ENCODE measurements at regions not wholly inside any gene's neighbourhood (a gene's known extent, or its start where the extent isn't known, plus 50 kb on each side); places are given as distances from the start of the nearest gene placed in this dataset.

GRCh38 chr16:60932600-60932999 lies 1103.6 kb downstream of the CDH8 start:
- intact Hi-C loops (cut with DNase I), result no loop called here
- Histone ChIP-seq H3K36me3 (no peaks in the 10 kb centered on the region), H3K27me3 (no peaks in the 10 kb centered on the region), H3K4me3 (no peak overlapping the region), H3K9me3 (no peaks in the 10 kb centered on the region), H3K4me1 (ENCODE audit: insufficient read depth) (no peaks in the 10 kb centered on the region), H3K27ac (no peak overlapping the region)
- WGBS, 3 donors, result 80 to 89% (median 83%) methylated on average over 3 of the region's 3 CpGs
- no peak for DNase-seq
- TF ChIP-seq EP300 (IDR thresholded peaks at IDR 0.05) (no peak), CTCF (IDR thresholded peaks at IDR 0.05) (no peak), POLR2A (IDR thresholded peaks at IDR 0.05) (no peak)

- intact Hi-C loops (cut with DNase I), result no loop called here
- Histone ChIP-seq H3K4me1 (ENCODE audit: insufficient read depth) (no peaks in the 10 kb centered on the region), H3K27ac (no peak overlapping the region), H3K36me3 (no peaks in the 10 kb centered on the region), H3K27me3 (no peaks in the 10 kb centered on the region), H3K9me3 (no peaks in the 10 kb centered on the region), H3K4me3 (no peak overlapping the region)
- WGBS, 3 donors, result 74 to 78% (median 74%) methylated on average over 5 of the region's 5 CpGs
- TF ChIP-seq EP300 (IDR thresholded peaks at IDR 0.05) (no peak), CTCF (IDR thresholded peaks at IDR 0.05) (no peak), POLR2A (IDR thresholded peaks at IDR 0.05) (no peak)
- no peak for DNase-seq
Measured at GRCh38 chr16:60930291-60930690, 1105.9 kb downstream of the CDH8 start.

GRCh38 chr16:60922920-60923319 lies 1113.3 kb downstream of the CDH8 start:
- DNase-seq, result no peak
- WGBS, 3 donors, result 84 to 88% (median 85%) methylated on average over 2 of the region's 2 CpGs
- Histone ChIP-seq H3K4me3 (no peak overlapping the region), H3K36me3 (no peaks in the 10 kb centered on the region), H3K27ac (no peak overlapping the region), H3K27me3 (no peaks in the 10 kb centered on the region), H3K9me3 (no peaks in the 10 kb centered on the region), H3K4me1 (ENCODE audit: insufficient read depth) (no peaks in the 10 kb centered on the region)
- intact Hi-C loops (cut with DNase I), result no loop called here
- TF ChIP-seq CTCF (IDR thresholded peaks at IDR 0.05), result no peak
- no peak for TF ChIP-seq EP300 (IDR thresholded peaks at IDR 0.05)
- no peak for TF ChIP-seq POLR2A (IDR thresholded peaks at IDR 0.05)

GRCh38 chr16:60914334-60914733 lies 1121.9 kb downstream of the CDH8 start:
- WGBS, 3 donors, result 79 to 86% (median 85%) methylated on average over 3 of the region's 3 CpGs
- Histone ChIP-seq H3K27ac (no peak overlapping the region), H3K9me3 (no peaks in the 10 kb centered on the region), H3K27me3 (no peaks in the 10 kb centered on the region), H3K36me3 (no peaks in the 10 kb centered on the region), H3K4me1 (ENCODE audit: insufficient read depth) (no peaks in the 10 kb centered on the region), H3K4me3 (no peak overlapping the region)
- intact Hi-C loops (cut with DNase I), result no loop called here
- DNase-seq, result no peak
- TF ChIP-seq CTCF (IDR thresholded peaks at IDR 0.05), result no peak
- no peak for TF ChIP-seq EP300 (IDR thresholded peaks at IDR 0.05)
- no peak for TF ChIP-seq POLR2A (IDR thresholded peaks at IDR 0.05)

GRCh38 chr16:60907645-60908044 lies 1128.6 kb downstream of the CDH8 start:
- no peaks in the 10 kb centered on the region for H3K9me3 ChIP-seq
- intact Hi-C loops (cut with DNase I), result no loop called here
- no peak overlapping the region for H3K4me3 ChIP-seq
- WGBS, 3 donors, result 92 to 97% (median 94%) methylated on average over 4 of the region's 4 CpGs
- H3K4me1 ChIP-seq (ENCODE audit: insufficient read depth), result no peaks in the 10 kb centered on the region
- no peak for DNase-seq
- no peak overlapping the region for H3K27ac ChIP-seq
- no peaks in the 10 kb centered on the region for H3K27me3 ChIP-seq
- H3K36me3 ChIP-seq, result no peaks in the 10 kb centered on the region
- no peak for TF ChIP-seq POLR2A (IDR thresholded peaks at IDR 0.05)

Data from ovary (tissue), 7 donors.